ENCODE measurements at regions not wholly inside any gene's neighbourhood (a gene's known extent, or its start where the extent isn't known, plus 50 kb on each side); places are given as distances from the start of the nearest gene placed in this dataset.

DNA sequence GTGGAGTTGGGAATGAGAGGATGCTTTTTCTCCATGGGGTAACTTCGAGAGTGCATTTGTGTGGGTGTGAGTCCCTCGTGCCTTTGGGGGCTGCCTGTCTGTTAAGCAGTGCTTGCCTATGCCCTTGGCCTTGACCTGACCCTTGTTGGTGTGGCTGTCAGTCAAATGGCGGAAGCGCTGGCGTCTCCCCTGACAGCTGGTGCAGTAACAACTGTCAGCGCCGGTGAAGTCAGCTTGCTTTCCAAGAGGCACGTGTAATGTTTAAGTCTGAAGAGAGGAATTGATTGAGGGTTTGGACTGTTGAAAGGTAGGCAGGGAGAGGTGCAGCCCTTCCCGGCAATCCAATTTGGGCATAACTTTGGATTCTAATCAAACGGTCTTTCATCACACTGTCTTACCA is 211.3 kb downstream of the AACS start (continued):
- TF ChIP-seq, protein P1, sequence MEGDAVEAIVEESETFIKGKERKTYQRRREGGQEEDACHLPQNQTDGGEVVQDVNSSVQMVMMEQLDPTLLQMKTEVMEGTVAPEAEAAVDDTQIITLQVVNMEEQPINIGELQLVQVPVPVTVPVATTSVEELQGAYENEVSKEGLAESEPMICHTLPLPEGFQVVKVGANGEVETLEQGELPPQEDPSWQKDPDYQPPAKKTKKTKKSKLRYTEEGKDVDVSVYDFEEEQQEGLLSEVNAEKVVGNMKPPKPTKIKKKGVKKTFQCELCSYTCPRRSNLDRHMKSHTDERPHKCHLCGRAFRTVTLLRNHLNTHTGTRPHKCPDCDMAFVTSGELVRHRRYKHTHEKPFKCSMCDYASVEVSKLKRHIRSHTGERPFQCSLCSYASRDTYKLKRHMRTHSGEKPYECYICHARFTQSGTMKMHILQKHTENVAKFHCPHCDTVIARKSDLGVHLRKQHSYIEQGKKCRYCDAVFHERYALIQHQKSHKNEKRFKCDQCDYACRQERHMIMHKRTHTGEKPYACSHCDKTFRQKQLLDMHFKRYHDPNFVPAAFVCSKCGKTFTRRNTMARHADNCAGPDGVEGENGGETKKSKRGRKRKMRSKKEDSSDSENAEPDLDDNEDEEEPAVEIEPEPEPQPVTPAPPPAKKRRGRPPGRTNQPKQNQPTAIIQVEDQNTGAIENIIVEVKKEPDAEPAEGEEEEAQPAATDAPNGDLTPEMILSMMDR (IDR thresholded peaks at IDR 0.05 in 2 of 3, conservative IDR thresholded peaks at IDR 0.05 in 1 of 3; ENCODE audit: control insufficient read depth in 2 of 3, extremely low read depth in 1 of 3, insufficient read depth in 1 of 3, low read depth in 3 of 3, low read length in 3 of 3) = no peak

GRCh38 chr12:125280482-125281377 is 215.5 kb downstream of the AACS start:
- H3K9me3 ChIP-seq (replicated peaks; ENCODE audit: control insufficient read depth, insufficient read depth, low read length) = no peaks in the 10 kb centered on the region; the same call in 2 of the 3 replicates
- no peaks in the 10 kb centered on the region; the same call in 1 of the 2 replicates for H4K20me1 ChIP-seq (ENCODE audit: control insufficient read depth, insufficient read depth)
- ChIA-PET CTCF (interaction anchor here (1.3 kb wide), 1 partner anchor 44 kb away, joined by 3 read pairs; no protein-coding TSS in a partner anchor), POLR2A (no interaction called here), SMC1A (ENCODE audit: uncharacterized antibody, unreplicated experiment) (no interaction called here), RAD21 (ENCODE audit: unreplicated experiment) (no interaction called here)
- FAIRE-seq = no peak
- intact Hi-C loops (cut with micrococcal nuclease; ENCODE audit: unreplicated experiment) (no loop called here), in situ Hi-C loops (cut with MboI) (no loop called here)
- H3K79me2 ChIP-seq (ENCODE audit: control insufficient read depth, insufficient read depth, low read length) = no peaks in the 10 kb centered on the region
- no peak overlapping the region for H3K4me3 ChIP-seq
- no peak for TF ChIP-seq ZNF687 (IDR thresholded peaks at IDR 0.05)
- TF ChIP-seq, protein P2, sequence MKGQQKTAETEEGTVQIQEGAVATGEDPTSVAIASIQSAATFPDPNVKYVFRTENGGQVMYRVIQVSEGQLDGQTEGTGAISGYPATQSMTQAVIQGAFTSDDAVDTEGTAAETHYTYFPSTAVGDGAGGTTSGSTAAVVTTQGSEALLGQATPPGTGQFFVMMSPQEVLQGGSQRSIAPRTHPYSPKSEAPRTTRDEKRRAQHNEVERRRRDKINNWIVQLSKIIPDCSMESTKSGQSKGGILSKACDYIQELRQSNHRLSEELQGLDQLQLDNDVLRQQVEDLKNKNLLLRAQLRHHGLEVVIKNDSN (IDR thresholded peaks at IDR 0.05; ENCODE audit: borderline replicate concordance, extremely low read length, insufficient read depth, low read depth, low read length) = peak; percentile 50
- H3K27me3 ChIP-seq (replicated peaks in 1 of 2; ENCODE audit: control insufficient read depth in 2 of 2, insufficient read depth in 2 of 2, low read length in 1 of 2) = no peaks in the 10 kb centered on the region; a peak in 1 of 4 replicates
- WGBS (ENCODE audit: insufficient coverage, insufficient replicate concordance, low lambda C conversion rate, missing lambda C conversion rate) = 25% methylated on average over 17 of the region's 20 CpGs
- no peaks in the 10 kb centered on the region for H3K36me3 ChIP-seq (ENCODE audit: control insufficient read depth in 2 of 2, insufficient read depth in 2 of 2, low read length in 1 of 2)
- 0 out of 2 replicates have a peak overlapping the region, but pooled peaks have one; percentile 52 for H3K4me2 ChIP-seq (ENCODE audit: control insufficient read depth, insufficient read depth)
- H3K27ac ChIP-seq (ENCODE audit: control insufficient read depth, insufficient read depth) = no peak overlapping the region
- DNase-seq (ENCODE audit: low read depth, low spot score) = no peak
- BruUV-seq (replicated peaks) = no TSS peak
- H3K9ac ChIP-seq (ENCODE audit: control insufficient read depth, insufficient read depth, low read length) = no peak overlapping the region
- H3K4me1 ChIP-seq (ENCODE audit: control insufficient read depth, insufficient read depth, low read length) = no peaks in the 10 kb centered on the region
- no peak overlapping the region; the same call in 1 of the 2 replicates for H2AFZ ChIP-seq (ENCODE audit: control insufficient read depth, low read depth, low read length)
- no peak for ATAC-seq
